Endothelial cell of umbilical vein (primary cell): ENCODE measurements at regions not wholly inside any gene's neighbourhood (a gene's known extent, or its start where the extent isn't known, plus 50 kb on each side); places are given as distances from the start of the nearest gene placed in this dataset.

ENCODE experiments used
- BruUV-seq: library from RNA; stranded (reverse); fragments of 400-500 nt; replicated peaks from 2 replicates; lab custom pipeline; 2021; lab: Mats Ljungman, UMichigan
- CTCF ChIA-PET: fragments of 300-600, 350-600 bp; sonication (Branson Sonifier 250); formaldehyde crosslinking; loops from one replicate; lab custom pipeline; 2021; ENCODE audit warnings: antibody characterized with exemption, inconsistent platforms; lab: Charles Lee
- POLR2A ChIA-PET: fragments of 300-600, 350-600 bp; sonication (Branson Sonifier 250); formaldehyde crosslinking; loops from one replicate; lab custom pipeline; 2021; ENCODE audit warnings: antibody characterized with exemption, inconsistent platforms; lab: Charles Lee
- DNase-seq: peaks from one replicate; pipeline ENCODE4 v3.0.0-alpha.2; 2011; ENCODE audit warnings: low read depth, low spot score
- FAIRE-seq: peaks from 2 replicates; lab custom pipeline; 2011; peaks lifted over from hg19 to GRCh38; lab: Jason Lieb, UNC
- H2AFZ ChIP-seq: 2 replicates; pipeline ENCODE4 v1.6.0; 2012; ENCODE audit warnings: low read depth, low read length, control low read depth, inconsistent platforms
- H3K27ac ChIP-seq: 2 replicates; pipeline ENCODE4 v1.5.1; 2011; ENCODE audit warnings: low read depth, mild to moderate bottlenecking, control low read depth, low read length, moderate library complexity; ENCODE audit not compliant: insufficient read depth
- H3K27me3 ChIP-seq, 2 experiments: 2 replicates each; pipeline versions ENCODE4 v1.6.0 to v1.6.1; 2011; ENCODE audit warnings: low read length in 2 of 2, mixed read lengths in 1 of 2; ENCODE audit not compliant: control insufficient read depth in 2 of 2, insufficient read depth in 2 of 2
- H3K36me3 ChIP-seq, 2 experiments: 2 replicates in 1 of 2; 3 replicates in 1 of 2; pipeline ENCODE4 v1.5.1; 2011; ENCODE audit warnings: low read length in 2 of 2, mild to moderate bottlenecking in 1 of 2, moderate library complexity in 1 of 2; ENCODE audit not compliant: control insufficient read depth in 2 of 2, insufficient read depth in 2 of 2; ENCODE audit errors: extremely low read depth in 1 of 2
- H3K4me1 ChIP-seq: 3 replicates; pipeline ENCODE4 v1.5.1; 2011; ENCODE audit warnings: mild to moderate bottlenecking, low read length; ENCODE audit not compliant: control insufficient read depth, insufficient read depth; ENCODE audit errors: extremely low read depth
- H3K4me2 ChIP-seq: 2 replicates; pipeline ENCODE4 v1.6.1; 2011; ENCODE audit warnings: low read length, control low read depth, mixed read lengths; ENCODE audit not compliant: insufficient read depth
- H3K4me3 ChIP-seq, 3 experiments: fragments of 200-600 bp in 1 of 3; sonication (generic), shearing (Covaris generic) in 1 of 3; replicated peaks in 1 of 3; 2 replicates each; pipeline ENCODE4 v1.5.1; 2011 to 2016; ENCODE audit warnings: control low read depth in 3 of 3, low read length in 3 of 3, mild to moderate bottlenecking in 2 of 3, inconsistent platforms in 1 of 3, low read depth in 1 of 3, moderate library complexity in 1 of 3; ENCODE audit not compliant: insufficient read depth in 1 of 3
- H3K79me2 ChIP-seq: 2 replicates; pipeline ENCODE4 v1.6.0; 2012; ENCODE audit warnings: low read length, inconsistent platforms; ENCODE audit not compliant: control insufficient read depth, insufficient read depth
- H3K9ac ChIP-seq: replicated peaks from 2 replicates; pipeline ENCODE3; 2011; ENCODE audit warnings: low read length, control low read depth; ENCODE audit not compliant: insufficient read depth; ENCODE audit errors: extremely low read depth
- H3K9me1 ChIP-seq: replicated peaks from 3 replicates; pipeline ENCODE4 v1.6.0; 2011; ENCODE audit warnings: mild to moderate bottlenecking, low read length; ENCODE audit not compliant: control insufficient read depth, insufficient read depth; ENCODE audit errors: extremely low read depth
- H3K9me3 ChIP-seq: replicated peaks from 2 replicates; pipeline ENCODE4 v1.5.1; 2012; ENCODE audit warnings: low read length, inconsistent platforms; ENCODE audit not compliant: control insufficient read depth, insufficient read depth
- H4K20me1 ChIP-seq: replicated peaks from 2 replicates; pipeline ENCODE3; 2011; ENCODE audit warnings: mild to moderate bottlenecking, low read length; ENCODE audit not compliant: control insufficient read depth, insufficient read depth; ENCODE audit errors: extremely low read depth
- CTCF ChIP-seq, 2 donors: IDR thresholded peaks; 1 replicate in 1 of 2; 2 replicates in 1 of 2; pipeline ENCODE4 v1.5.1; 2011; ENCODE audit warnings: low read length in 2 of 2, mild to moderate bottlenecking in 2 of 2, moderate library complexity in 2 of 2, control low read depth in 1 of 2, inconsistent platforms in 1 of 2, low read depth in 1 of 2; ENCODE audit not compliant: insufficient read depth in 1 of 2; ENCODE audit errors: extremely low read depth in 1 of 2
- EZH2 ChIP-seq: IDR thresholded peaks from 2 replicates; pipeline ENCODE4 v1.6.1; 2012; ENCODE audit warnings: borderline replicate concordance, low read depth, mild to moderate bottlenecking, moderate library complexity, low read length, inconsistent platforms; ENCODE audit not compliant: severe bottlenecking
- MAX ChIP-seq: IDR thresholded peaks from 2 replicates; pipeline ENCODE4 v1.6.1; 2011; ENCODE audit not compliant: insufficient read depth, insufficient read length
- MYC ChIP-seq: IDR thresholded peaks from one replicate; pipeline ENCODE4 v1.6.1; 2011; ENCODE audit warnings: mild to moderate bottlenecking, low read depth, low read length
- POLR2AphosphoS5 ChIP-seq: IDR thresholded peaks from 2 replicates; pipeline ENCODE4 v1.6.1; 2012; ENCODE audit warnings: low read depth, mild to moderate bottlenecking, control low read depth, low read length, moderate library complexity; ENCODE audit not compliant: insufficient read depth
- dilution Hi-C: fragments of 300-500 bp; cut with MboI; formaldehyde crosslinking; loops from one replicate; pipeline ENCODE4 v1.15.0; 2019; ENCODE audit warnings: low sequenced_read_pairs; ENCODE audit not compliant: extremely low pct_ligation_motif_present
- intact Hi-C: fragments of 100-400 bp; cut with micrococcal nuclease; formaldehyde crosslinking; loops from one replicate; pipeline ENCODE4 v1.10.0; 2022

GRCh38 chrX:109871121-109871888 is 131.6 kb upstream of the TMEM164 start:
- intact Hi-C loops (no loop called here), dilution Hi-C loops (no loop called here)
- TF ChIP-seq POLR2AphosphoS5 (no peak), MYC (no peak), MAX (no peak), CTCF (IDR thresholded peaks at IDR 0.05; ENCODE audit: extremely low read depth in 1 of 2, insufficient read depth in 1 of 2, low read depth in 1 of 2, low read length in 2 of 2) (no peak), EZH2 (no peak)
- Histone ChIP-seq H4K20me1 (no peaks in the 10 kb centered on the region), H3K9me3 (no peaks in the 10 kb centered on the region), H3K27ac (no peak overlapping the region), H3K27me3 (no peaks in the 10 kb centered on the region), H3K9ac (no peak overlapping the region), H3K4me2 (no peak overlapping the region), H3K36me3 (no peaks in the 10 kb centered on the region), H3K79me2 (no peaks in the 10 kb centered on the region), H3K4me3 (no peak overlapping the region), H3K9me1 (no peaks in the 10 kb centered on the region), H2AFZ (no peak overlapping the region), H3K4me1 (no peaks in the 10 kb centered on the region)
- FAIRE-seq = no peak
- DNase-seq = no peak
- ChIA-PET POLR2A (no interaction called here), CTCF (interaction anchor here (0.7 to 1.6 kb wide), 4 partner anchors 8 to 20 kb away, joined by 3 to 6 read pairs (median 4); no protein-coding TSS in a partner anchor)
- no TSS peak for BruUV-seq
